Activated CD4-positive, alpha-beta T cell treated with anti-CD3 and anti-CD28 coated beads, Interleukin-2, amount 50 U/mL, for 48 hours (primary cell): ENCODE measurements at regions not wholly inside any gene's neighbourhood (a gene's known extent, or its start where the extent isn't known, plus 50 kb on each side); places are given as distances from the start of the nearest gene placed in this dataset.

Experiments
- DNase-seq, 2 experiments: peaks; one replicate each; pipeline ENCODE4 v3.0.0-alpha.2; 2020

- no peak for DNase-seq
Measured at GRCh38 chr5:74250304-74251102, 390.0 kb downstream of the ENC1 start.

GRCh38 chr5:74248576-74248975 is 392.0 kb downstream of the ENC1 start:
- no peak for DNase-seq

GRCh38 chr5:74244406-74244805 is 396.1 kb downstream of the ENC1 start:
- DNase-seq: no peak

- DNase-seq: no peak
Measured at GRCh38 chr5:74243634-74244033, 396.9 kb downstream of the ENC1 start.

- no peak for DNase-seq
Measured at GRCh38 chr5:74242516-74242915, 398.0 kb downstream of the ENC1 start.

GRCh38 chr5:74241751-74242140 is 398.8 kb downstream of the ENC1 start:
- DNase-seq: no peak

- DNase-seq: no peak
Measured at GRCh38 chr5:74240783-74241750, 399.5 kb downstream of the ENC1 start.

- DNase-seq: no peak
Measured at GRCh38 chr5:74239261-74239660, 401.3 kb downstream of the ENC1 start.

GRCh38 chr5:74237571-74238145 is 402.9 kb downstream of the ENC1 start:
- no peak for DNase-seq

- DNase-seq: no peak
Measured at GRCh38 chr5:74235552-74235951, 405.0 kb downstream of the ENC1 start.

- DNase-seq: no peak
Measured at GRCh38 chr5:74233571-74233970, 407.0 kb downstream of the ENC1 start.

- DNase-seq: no peak
Measured at GRCh38 chr5:74233091-74233490, 407.4 kb downstream of the ENC1 start.

GRCh38 chr5:74232276-74232675 is 408.3 kb downstream of the ENC1 start:
- DNase-seq: peak in 1 of 2 experiments; percentile 27

GRCh38 chr5:74231697-74232096 is 408.8 kb downstream of the ENC1 start:
- DNase-seq: no peak

GRCh38 chr5:74226716-74227485 is 413.6 kb downstream of the ENC1 start:
- no peak for DNase-seq

- DNase-seq: no peak
Measured at GRCh38 chr5:74225587-74225986, 414.9 kb downstream of the ENC1 start.

GRCh38 chr5:74224331-74224730 is 416.2 kb downstream of the ENC1 start:
- no peak for DNase-seq

- DNase-seq: no peak
Measured at GRCh38 chr5:74222806-74223205, 417.7 kb downstream of the ENC1 start.

- no peak for DNase-seq
Measured at GRCh38 chr5:74221413-74221812, 419.1 kb downstream of the ENC1 start.

- no peak for DNase-seq
Measured at GRCh38 chr5:74216012-74216411, 424.5 kb downstream of the ENC1 start.

- no peak for DNase-seq
Measured at GRCh38 chr5:74212336-74212735, 428.2 kb downstream of the ENC1 start.

GRCh38 chr5:74209571-74209970 is 431.0 kb downstream of the ENC1 start:
- DNase-seq: no peak
